ENCODE measurements at regions not wholly inside any gene's neighbourhood (a gene's known extent, or its start where the extent isn't known, plus 50 kb on each side); places are given as distances from the start of the nearest gene placed in this dataset.

DNA sequence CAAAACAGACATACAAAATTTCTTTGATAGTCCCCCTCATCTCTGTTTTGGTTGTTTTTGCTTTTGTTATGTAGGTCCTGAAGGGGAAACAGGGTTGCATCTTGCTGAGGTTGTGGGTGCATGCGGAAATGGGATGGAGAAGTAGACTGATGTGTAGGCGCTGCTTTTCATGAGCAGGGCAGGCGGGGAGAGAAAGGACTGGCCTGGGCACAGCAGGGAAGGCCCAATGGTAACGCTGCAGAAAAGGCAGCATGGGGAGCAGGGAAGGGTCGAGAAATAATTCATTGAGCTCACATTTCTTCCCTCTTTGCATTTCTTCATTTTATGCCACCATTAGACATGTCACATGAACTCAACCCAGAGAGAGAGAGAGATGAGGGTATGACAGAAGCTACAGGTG, 74.3 kb upstream of the CCN2 start:
- TF ChIP-seq TAF1 (IDR thresholded peaks at IDR 0.05; ENCODE audit: low read depth, low read length) (no peak), POLR2A (IDR thresholded peaks at IDR 0.05; ENCODE audit: low read depth, low read length) (no peak)
